ENCODE measurements at regions not wholly inside any gene's neighbourhood (a gene's known extent, or its start where the extent isn't known, plus 50 kb on each side); places are given as distances from the start of the nearest gene placed in this dataset.

DNA sequence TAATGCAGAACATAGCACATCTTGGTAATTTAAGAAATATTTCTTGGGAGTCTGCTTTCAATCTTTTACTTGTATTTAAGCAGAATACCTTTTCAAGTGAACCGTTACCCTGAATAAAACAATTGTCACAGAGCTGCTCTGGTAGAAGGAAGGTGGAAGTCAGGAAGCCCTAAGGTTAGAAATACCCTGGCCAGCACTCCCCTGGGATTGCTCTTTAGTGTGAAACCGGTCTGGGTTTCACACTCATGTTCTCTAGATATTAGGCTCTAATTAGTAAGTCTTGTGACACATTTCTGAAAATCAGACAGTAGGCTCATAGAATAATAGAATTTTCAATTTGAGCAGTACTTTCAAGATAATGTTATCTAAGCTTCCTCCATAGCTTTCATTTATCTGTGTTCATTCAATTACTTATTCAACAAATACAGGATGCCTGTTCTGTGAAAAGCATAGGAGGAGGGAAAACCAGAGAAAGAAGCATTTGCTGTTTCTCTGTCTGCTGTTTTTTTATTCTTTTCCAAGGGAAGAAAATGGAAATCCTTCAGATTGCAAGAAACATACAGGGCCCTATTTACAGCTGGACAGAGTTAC is 825.5 kb downstream of the TLR4 start:
- no peak for DNase-seq

DNA sequence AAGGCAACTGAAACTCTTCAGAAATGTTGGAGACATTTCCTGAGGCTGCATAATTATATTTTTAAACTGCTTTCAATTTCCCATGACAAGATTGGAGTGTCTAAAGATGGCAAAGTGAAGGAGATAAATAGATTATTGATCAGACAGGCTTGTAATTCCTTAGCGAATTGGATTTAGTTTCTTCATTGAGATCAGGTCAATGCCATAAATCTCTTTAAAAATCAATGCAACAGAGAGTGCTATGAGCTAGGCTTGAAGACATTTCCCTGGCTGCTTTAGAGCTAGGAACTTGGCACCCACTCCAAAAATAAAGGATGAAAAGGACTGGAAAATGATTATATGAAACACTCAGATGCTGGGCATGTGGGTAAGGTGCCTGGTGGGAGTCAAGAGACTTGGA is 828.4 kb downstream of the TLR4 start:
- no peak for DNase-seq

GRCh38 chr9:118533101-118533500 is 828.9 kb downstream of the TLR4 start:
- DNase-seq, result no peak

GRCh38 chr9:118533850-118534249 is 829.6 kb downstream of the TLR4 start:
- no peak for DNase-seq

GRCh38 chr9:118536153-118536552 is 832.0 kb downstream of the TLR4 start:
- no peak for DNase-seq

DNA sequence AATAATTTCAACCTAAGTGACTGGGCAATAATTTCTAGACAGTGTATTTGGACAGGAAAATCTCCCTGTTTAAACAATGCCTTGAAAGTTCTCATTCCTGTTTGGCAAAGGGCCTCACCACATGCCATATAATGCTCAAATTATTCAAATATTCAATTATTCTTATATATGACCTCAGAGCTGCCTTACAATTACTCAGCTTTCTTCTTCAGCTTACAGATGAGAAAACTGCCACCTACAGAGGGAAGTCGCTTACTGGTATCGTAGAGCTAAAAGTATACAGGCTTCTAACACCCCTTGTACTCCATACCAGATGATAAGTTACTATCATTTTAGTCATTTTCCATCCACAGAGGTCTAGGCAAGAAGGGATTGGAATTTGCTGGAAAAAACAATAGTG is 830.3 kb downstream of the BRINP1 start:
- no peak for DNase-seq

DNA sequence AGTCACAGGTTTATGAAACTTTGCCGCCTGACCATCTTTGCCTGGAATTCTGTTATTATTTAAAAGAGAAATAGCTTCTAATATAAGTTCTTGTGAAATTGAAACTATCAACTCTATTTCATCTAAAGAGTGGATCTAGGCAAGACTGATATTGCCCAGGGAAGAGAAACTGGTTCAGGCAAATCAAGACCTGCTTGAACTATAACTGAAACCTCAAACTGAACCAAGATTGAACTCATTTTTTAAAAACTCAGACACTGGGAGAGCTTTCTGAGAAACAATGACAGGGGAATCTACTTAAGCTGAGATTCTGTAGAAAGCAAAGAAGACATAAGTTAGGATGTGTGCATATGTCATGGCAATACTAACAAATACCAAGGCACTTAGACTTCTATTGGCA is 815.8 kb downstream of the BRINP1 start:
- DNase-seq, result no peak

DNA sequence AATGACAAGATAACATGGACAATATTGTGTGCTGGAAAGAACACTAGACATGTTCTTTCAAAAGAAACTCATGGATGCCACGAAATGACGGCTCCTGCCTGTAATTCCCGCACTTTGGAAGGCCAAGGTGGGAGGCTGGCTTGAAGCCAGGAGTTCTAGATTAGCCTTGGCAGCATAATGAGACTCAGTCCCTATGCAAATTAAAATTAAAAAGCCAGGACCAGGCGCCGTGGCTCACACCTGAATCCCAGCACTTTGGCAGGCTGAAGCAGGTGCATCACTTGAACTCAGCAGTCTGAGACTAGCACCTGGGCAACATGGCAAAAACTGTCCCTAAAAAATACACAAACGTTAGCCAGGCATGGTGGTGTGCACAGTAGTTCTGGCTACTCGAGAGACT is 814.2 kb downstream of the BRINP1 start:
- DNase-seq, result no peak

- DNase-seq, result no peak
These were observed 811.2 kb downstream of the BRINP1 start for GRCh38 chr9:118558026-118558425.

- no peak for DNase-seq
These were observed 810.3 kb downstream of the BRINP1 start for GRCh38 chr9:118558891-118559290.

DNA sequence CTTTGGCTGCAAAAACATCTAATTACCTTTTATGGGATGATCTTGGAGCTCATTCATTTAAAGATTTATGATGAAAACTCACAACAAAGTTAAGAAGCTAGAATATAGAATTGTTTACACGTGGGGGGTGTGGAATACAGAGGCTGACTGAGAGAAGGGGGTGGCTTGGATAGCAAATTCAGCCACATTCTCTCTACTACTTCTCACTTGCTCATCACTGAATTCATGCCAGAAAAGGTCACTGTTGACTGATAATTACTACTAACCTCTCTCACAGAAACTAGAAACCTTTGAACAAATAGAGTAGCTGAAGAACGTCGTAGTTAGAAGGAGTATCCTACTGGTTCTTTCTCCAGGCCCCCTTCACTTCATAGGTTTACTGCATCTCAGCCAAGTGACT is 808.2 kb downstream of the BRINP1 start:
- no peak for DNase-seq

- DNase-seq, result no peak
These were observed 805.6 kb downstream of the BRINP1 start for GRCh38 chr9:118563677-118564076.

GRCh38 chr9:118567861-118568260 is 801.4 kb downstream of the BRINP1 start:
- no peak for DNase-seq

DNA sequence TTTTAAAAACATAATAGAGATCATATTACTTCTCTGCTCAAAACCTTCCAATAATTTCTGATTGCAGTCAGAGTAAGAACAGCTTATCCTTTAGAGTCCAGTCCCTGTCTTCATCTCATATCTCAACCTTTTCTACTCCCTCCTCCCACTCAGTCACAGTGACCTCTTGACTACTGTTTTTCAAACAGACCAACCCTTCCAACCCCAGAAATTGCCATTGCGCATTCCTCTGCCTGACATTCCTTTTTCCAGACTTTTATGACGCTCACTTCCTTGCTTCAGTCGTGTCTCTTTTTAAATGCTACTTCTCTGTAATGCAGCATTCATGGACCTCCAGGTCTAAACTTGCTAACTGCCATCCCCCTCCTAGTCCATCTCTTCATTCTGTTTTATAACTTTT is 800.5 kb downstream of the BRINP1 start:
- DNase-seq, result no peak

DNA sequence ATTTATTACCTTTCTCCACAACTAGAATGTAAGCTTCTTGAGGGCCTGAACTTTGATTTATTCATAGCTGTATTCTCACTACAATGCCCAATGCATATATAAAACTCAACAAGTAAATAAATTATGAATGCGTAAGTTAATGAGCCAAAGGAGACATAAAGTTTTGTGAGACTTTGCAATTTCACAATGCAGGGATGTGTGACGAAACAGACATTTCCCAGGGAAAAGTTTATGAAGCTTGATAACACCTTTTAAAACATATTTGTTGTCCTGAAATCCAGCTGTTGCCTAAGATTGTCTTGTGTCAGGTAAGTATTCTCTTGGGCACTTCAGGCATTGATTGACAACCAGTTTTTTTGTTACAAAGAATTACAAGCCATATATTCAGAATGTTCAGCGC is 800.1 kb downstream of the BRINP1 start:
- DNase-seq, result no peak

DNA sequence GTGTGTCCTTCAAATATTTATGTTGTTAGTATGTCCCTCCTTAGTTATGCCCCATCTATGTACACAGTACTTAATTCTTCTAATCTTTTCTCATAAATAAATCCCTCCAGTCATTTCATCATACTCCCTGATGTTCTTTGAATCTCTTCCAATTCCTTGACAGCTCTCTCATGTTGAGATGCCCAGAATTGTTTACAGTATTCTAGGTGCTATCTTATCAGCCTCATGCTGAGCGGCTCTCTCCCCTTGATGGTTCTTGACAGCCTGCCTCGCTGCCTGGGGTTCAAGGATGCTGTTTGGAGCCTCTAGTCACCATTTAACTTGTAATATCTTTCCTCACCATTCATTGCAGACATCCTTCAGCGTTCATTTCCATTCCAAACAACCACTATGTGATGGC is 799.2 kb downstream of the BRINP1 start:
- DNase-seq, result no peak

DNA sequence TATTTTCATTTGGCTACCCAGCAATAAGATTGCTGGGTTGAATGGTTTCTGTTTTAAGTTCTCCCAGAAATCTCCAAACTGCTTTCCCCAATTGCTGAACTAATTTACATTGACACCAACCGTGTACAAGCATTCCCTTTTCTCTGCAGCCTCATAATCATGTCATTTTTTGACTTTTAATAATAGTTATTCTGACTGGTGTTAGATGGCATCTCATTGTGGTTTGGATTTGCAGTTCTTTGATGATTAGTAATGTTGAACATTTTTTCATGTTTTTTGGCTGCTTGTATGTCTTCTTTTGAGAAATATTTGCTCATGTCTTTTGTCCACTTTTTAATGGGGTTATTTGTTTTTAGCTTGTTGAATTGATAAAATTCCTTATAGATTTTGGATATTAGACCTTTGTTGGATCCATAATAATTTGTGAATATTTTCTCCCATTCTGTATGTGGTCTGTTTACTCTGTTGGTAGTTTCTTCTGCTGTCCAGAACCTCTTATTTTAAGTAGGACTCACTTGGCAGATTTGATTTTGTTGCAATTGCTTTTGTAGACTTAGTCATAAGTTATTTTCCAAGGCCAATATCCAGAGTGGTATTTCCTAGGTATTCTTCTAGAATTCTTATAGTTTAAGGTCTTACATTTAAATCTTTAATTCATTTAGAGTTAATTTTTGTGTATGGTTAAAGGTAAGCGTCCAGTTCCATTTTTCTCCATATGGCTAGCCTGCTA is 793.7 kb downstream of the BRINP1 start:
- no peak for DNase-seq

DNA sequence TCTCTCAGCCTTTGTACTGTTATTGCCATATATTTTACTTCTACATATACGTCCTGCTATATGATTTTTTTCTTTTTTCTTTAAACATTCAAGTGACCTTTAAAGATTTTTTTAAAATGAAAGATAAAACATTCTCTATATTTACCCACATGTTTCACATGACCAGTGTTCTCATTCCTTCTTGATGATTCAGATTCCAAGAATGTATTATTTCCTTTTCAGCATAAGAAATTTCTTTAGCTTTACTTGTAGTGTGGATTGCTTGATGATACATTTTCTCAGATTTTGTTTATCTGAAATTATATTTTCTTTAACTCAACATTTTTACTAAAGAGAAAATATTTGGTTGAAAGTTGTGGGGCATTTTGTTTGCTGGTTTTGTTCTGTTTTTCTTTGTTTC is 792.1 kb downstream of the BRINP1 start:
- DNase-seq, result no peak

DNA sequence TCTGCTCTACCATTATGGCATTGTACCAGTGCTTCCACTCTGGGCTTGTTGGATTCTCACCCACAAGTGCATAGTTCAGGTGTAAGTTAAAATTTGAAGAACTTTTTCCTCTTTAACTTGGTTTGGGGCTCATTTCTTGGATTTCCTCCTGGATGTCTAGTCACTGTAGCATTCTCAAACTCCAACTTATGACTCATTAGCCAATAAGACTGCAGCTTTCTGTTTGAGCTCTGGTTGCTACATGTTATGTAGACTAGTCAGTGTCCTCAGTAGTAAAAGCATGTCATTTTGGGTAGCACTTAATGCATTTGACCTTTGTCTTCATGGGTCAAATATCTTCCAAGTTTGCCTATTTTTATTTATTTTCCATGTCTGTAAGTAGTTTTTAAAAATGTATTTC is 790.8 kb downstream of the BRINP1 start:
- DNase-seq, result no peak

DNA sequence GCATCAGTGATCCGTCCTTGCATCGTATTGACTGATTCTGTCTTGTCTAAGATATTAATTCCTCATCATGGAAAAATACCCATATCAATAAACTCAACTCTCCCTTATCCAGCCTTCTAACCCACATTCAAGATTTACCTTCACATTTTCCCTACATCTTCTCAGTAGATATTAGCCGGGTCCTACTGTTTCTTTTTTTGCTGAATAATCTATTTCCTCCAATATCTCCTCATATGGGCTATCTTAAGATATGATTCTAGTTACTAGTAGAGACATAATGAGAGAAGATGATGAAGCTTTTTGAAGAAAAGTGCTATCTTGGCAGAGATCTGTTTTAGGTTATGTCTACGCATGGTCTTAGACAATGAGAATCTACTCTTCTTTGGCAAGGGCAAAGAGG is 785.8 kb downstream of the BRINP1 start:
- no peak for DNase-seq

GRCh38 chr9:118586978-118587377 is 782.3 kb downstream of the BRINP1 start:
- no peak for DNase-seq

- no peak for DNase-seq
These were observed 774.8 kb downstream of the BRINP1 start for GRCh38 chr9:118594428-118594827.

GRCh38 chr9:118595719-118596305 is 773.4 kb downstream of the BRINP1 start:
- no peak for DNase-seq

DNA sequence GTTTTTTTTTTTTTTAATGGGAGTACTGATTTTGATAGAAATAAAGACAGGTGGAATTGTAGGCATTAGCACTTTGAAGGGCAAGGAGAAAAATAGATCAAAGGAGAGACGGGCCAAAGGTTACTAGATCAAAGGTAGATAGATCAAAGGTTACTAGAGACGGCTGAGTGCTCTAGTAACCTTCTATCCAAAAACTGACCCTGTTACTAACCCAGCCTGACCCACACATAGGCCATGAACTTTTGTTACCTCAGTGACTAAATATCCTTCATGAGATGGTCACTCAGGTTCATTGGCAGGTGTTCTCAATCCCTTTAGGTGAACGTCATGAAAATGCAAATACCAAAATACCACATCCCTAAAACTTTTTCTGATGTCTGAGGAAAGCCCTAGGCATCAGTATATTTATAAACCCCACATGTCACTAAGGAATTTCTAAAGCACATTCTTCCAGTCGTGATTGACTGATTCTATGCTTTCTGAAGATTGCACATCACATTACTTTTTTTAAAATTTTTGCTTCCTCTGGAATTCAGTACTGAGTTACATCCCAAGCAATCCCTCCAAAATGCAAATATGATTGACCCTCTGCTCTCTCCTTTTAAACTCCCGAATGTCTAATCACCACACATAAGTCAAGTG is 772.7 kb downstream of the BRINP1 start:
- DNase-seq, result no peak

Data from activated CD4-positive, alpha-beta T cell treated with anti-CD3 and anti-CD28 coated beads, Interleukin-10, Interleukin-2, amounts not matched to agents 100 ng/mL and 50 ng/mL, durations not matched to agents 16 hours and 8 hours (primary cell).